Fibroblast of mammary gland (primary cell): ENCODE measurements at regions not wholly inside any gene's neighbourhood (a gene's known extent, or its start where the extent isn't known, plus 50 kb on each side); places are given as distances from the start of the nearest gene placed in this dataset.
"Not testable (repeated sequence)": the region's sequence is repeated elsewhere in the genome, so short reads cannot be mapped to it uniquely, and the experiment has no call there.

Source experiments
- DNase-seq: peaks from one replicate; pipeline ENCODE4 v3.0.0-alpha.2; 2010; ENCODE audit warnings: low read depth
- H3K4me3 ChIP-seq: 2 replicates; pipeline ENCODE4 v1.5.1; 2011; ENCODE audit warnings: low read depth, mild to moderate bottlenecking, low read length, moderate library complexity; ENCODE audit not compliant: control insufficient read depth
- CTCF ChIP-seq: conservative IDR thresholded peaks from 2 replicates; pipeline ENCODE4 v1.5.1; 2011; ENCODE audit warnings: low read depth, low read length, inconsistent platforms; ENCODE audit not compliant: control insufficient read depth, insufficient read depth

GRCh38 chr6:166803471-166803870, 152.9 kb downstream of the RNASET2 start:
- no peak for DNase-seq
- no peak for TF ChIP-seq CTCF
- H3K4me3 ChIP-seq = no peak overlapping the region

GRCh38 chr6:166802401-166802800, 153.9 kb downstream of the RNASET2 start:
- no peak for DNase-seq

GRCh38 chr6:166800137-166800536, 156.2 kb downstream of the RNASET2 start:
- no peak for TF ChIP-seq CTCF
- H3K4me3 ChIP-seq = no peak overlapping the region
- DNase-seq = no peak

More at GRCh38 chr6:166802401-166802800, 153.9 kb downstream of the RNASET2 start:
- TF ChIP-seq CTCF = no peak
- H3K4me3 ChIP-seq = no peak overlapping the region

GRCh38 chr6:166798652-166799051, 157.7 kb downstream of the RNASET2 start:
- TF ChIP-seq CTCF = no peak
- no peak for DNase-seq
- H3K4me3 ChIP-seq = no peak overlapping the region

GRCh38 chr6:166796610-166797009, 159.7 kb downstream of the RNASET2 start:
- no peak for DNase-seq
- no peak for TF ChIP-seq CTCF
- H3K4me3 ChIP-seq = no peak overlapping the region

GRCh38 chr6:166795879-166796278, 160.5 kb downstream of the RNASET2 start:
- H3K4me3 ChIP-seq = no peak overlapping the region
- TF ChIP-seq CTCF = no peak
- no peak for DNase-seq

- not testable (repeated sequence) for H3K4me3 ChIP-seq
Observed at GRCh38 chr6:166790808-166791207, 163.8 kb upstream of the RPS6KA2 start.

GRCh38 chr6:166788846-166789529, 161.9 kb upstream of the RPS6KA2 start:
- not testable (repeated sequence) for DNase-seq, H3K4me3 ChIP-seq

More at GRCh38 chr6:166790808-166791207, 163.8 kb upstream of the RPS6KA2 start:
- DNase-seq = not testable (repeated sequence)
